ENCODE measurements at regions not wholly inside any gene's neighbourhood (a gene's known extent, or its start where the extent isn't known, plus 50 kb on each side); places are given as distances from the start of the nearest gene placed in this dataset.

GRCh38 chr6:77245026-77245425 is 218.3 kb downstream of the HTR1B start:
- Mint-ChIP-seq H3K9me3 (peaks cover 8% of the 10 kb centered on the region), H3K4me1 (ENCODE audit: low read depth) (no peaks in the 10 kb centered on the region), H3K36me3 (ENCODE audit: low read depth) (no peaks in the 10 kb centered on the region), H3K4me3 (no peak overlapping the region), H3K27ac (no peak overlapping the region), H3K27me3 (no peaks in the 10 kb centered on the region)
- no peak for ATAC-seq (ENCODE audit: poor library complexity)
- Histone ChIP-seq H3K4me1 (ENCODE audit: insufficient read depth, low read length) (no peaks in the 10 kb centered on the region), H3K27ac (ENCODE audit: low read depth in 1 of 2, low read length in 2 of 2) (no peak overlapping the region), H3K4me3 (ENCODE audit: low read length) (no peak overlapping the region), H3K9me3 (ENCODE audit: control insufficient read depth in 1 of 2, insufficient read depth in 1 of 2, low read length in 2 of 2) (no peaks in the 10 kb centered on the region), H3K27me3 (ENCODE audit: control insufficient read depth in 1 of 2, insufficient read depth in 2 of 2, low read length in 2 of 2) (no peaks in the 10 kb centered on the region), H3K36me3 (ENCODE audit: insufficient read depth, low read length) (no peaks in the 10 kb centered on the region)
- no peak for DNase-seq
- intact Hi-C loops (cut with DNase I, micrococcal nuclease): no loop called here
- CTCF ChIA-PET: no interaction called here
- POLR2A ChIA-PET: no interaction called here
- TF ChIP-seq, protein P1, sequence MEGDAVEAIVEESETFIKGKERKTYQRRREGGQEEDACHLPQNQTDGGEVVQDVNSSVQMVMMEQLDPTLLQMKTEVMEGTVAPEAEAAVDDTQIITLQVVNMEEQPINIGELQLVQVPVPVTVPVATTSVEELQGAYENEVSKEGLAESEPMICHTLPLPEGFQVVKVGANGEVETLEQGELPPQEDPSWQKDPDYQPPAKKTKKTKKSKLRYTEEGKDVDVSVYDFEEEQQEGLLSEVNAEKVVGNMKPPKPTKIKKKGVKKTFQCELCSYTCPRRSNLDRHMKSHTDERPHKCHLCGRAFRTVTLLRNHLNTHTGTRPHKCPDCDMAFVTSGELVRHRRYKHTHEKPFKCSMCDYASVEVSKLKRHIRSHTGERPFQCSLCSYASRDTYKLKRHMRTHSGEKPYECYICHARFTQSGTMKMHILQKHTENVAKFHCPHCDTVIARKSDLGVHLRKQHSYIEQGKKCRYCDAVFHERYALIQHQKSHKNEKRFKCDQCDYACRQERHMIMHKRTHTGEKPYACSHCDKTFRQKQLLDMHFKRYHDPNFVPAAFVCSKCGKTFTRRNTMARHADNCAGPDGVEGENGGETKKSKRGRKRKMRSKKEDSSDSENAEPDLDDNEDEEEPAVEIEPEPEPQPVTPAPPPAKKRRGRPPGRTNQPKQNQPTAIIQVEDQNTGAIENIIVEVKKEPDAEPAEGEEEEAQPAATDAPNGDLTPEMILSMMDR (IDR thresholded peaks at IDR 0.05): no peak

GRCh38 chr6:77231438-77232305 is 231.6 kb downstream of the HTR1B start:
- H3K36me3 Mint-ChIP-seq (ENCODE audit: low read depth): no peaks in the 10 kb centered on the region
- ATAC-seq (ENCODE audit: poor library complexity): no peak
- H3K9me3 Mint-ChIP-seq: peaks cover 8% of the 10 kb centered on the region
- H3K4me1 ChIP-seq (ENCODE audit: insufficient read depth, low read length): no peaks in the 10 kb centered on the region
- ChIA-PET CTCF (no interaction called here), POLR2A (no interaction called here)
- H3K4me3 Mint-ChIP-seq: no peak overlapping the region
- H3K4me1 Mint-ChIP-seq (ENCODE audit: low read depth): no peaks in the 10 kb centered on the region
- H3K27ac Mint-ChIP-seq: no peak overlapping the region
- no peaks in the 10 kb centered on the region for H3K27me3 ChIP-seq (ENCODE audit: control insufficient read depth in 1 of 2, insufficient read depth in 2 of 2, low read length in 2 of 2)
- TF ChIP-seq, protein P1 (IDR thresholded peaks at IDR 0.05): no peak
- intact Hi-C loops (cut with DNase I, micrococcal nuclease): no loop called here
- peaks cover 0 to under 1% of the 10 kb centered on the region in 2 experiments for H3K9me3 ChIP-seq (ENCODE audit: control insufficient read depth in 1 of 2, insufficient read depth in 1 of 2, low read length in 2 of 2)
- no peak overlapping the region for H3K27ac ChIP-seq (ENCODE audit: low read depth in 1 of 2, low read length in 2 of 2)
- no peaks in the 10 kb centered on the region for H3K27me3 Mint-ChIP-seq
- H3K36me3 ChIP-seq (ENCODE audit: insufficient read depth, low read length): no peaks in the 10 kb centered on the region
- H3K4me3 ChIP-seq (ENCODE audit: low read length): no peak overlapping the region
- no peak for DNase-seq

GRCh38 chr6:77228279-77228678 is 235.0 kb downstream of the HTR1B start:
- intact Hi-C loops (cut with DNase I, micrococcal nuclease): no loop called here

More at GRCh38 chr6:77228279-77228678, 235.0 kb downstream of the HTR1B start:
- Mint-ChIP-seq H3K4me3 (no peak overlapping the region), H3K9me3 (peaks cover 3% of the 10 kb centered on the region), H3K4me1 (ENCODE audit: low read depth) (no peaks in the 10 kb centered on the region), H3K27ac (no peak overlapping the region), H3K27me3 (no peaks in the 10 kb centered on the region), H3K36me3 (ENCODE audit: low read depth) (no peaks in the 10 kb centered on the region)
- ChIA-PET CTCF (no interaction called here), POLR2A (no interaction called here)
- no peak overlapping the region for H3K27ac ChIP-seq (ENCODE audit: low read depth in 1 of 2, low read length in 2 of 2)
- no peak for DNase-seq
- TF ChIP-seq, protein P1 (IDR thresholded peaks at IDR 0.05): no peak
- H3K27me3 ChIP-seq (ENCODE audit: control insufficient read depth in 1 of 2, insufficient read depth in 2 of 2, low read length in 2 of 2): no peaks in the 10 kb centered on the region
- peaks cover 0 to 4% of the 10 kb centered on the region in 2 experiments for H3K9me3 ChIP-seq (ENCODE audit: control insufficient read depth in 1 of 2, insufficient read depth in 1 of 2, low read length in 2 of 2)
- no peak for ATAC-seq (ENCODE audit: poor library complexity)
- H3K36me3 ChIP-seq (ENCODE audit: insufficient read depth, low read length): no peaks in the 10 kb centered on the region
- H3K4me1 ChIP-seq (ENCODE audit: insufficient read depth, low read length): no peaks in the 10 kb centered on the region
- no peak overlapping the region for H3K4me3 ChIP-seq (ENCODE audit: low read length)

Data from CD4-positive, alpha-beta T cell (primary cell).